ENCODE measurements at regions not wholly inside any gene's neighbourhood (a gene's known extent, or its start where the extent isn't known, plus 50 kb on each side); places are given as distances from the start of the nearest gene placed in this dataset.

GRCh38 chr2:103364177-103364576 is 602.3 kb downstream of the TMEM182 start:
- no peak overlapping the region for H3K27ac ChIP-seq (ENCODE audit: insufficient read depth, low read depth, low read length)
- POLR2A ChIA-PET = no interaction called here
- no TSS peak for BruUV-seq (replicated peaks)
- TF ChIP-seq POLR2AphosphoS5 (IDR thresholded peaks at IDR 0.05; ENCODE audit: insufficient read depth, low read depth, low read length) = no peak
- no peak for TF ChIP-seq FOS (IDR thresholded peaks at IDR 0.05; ENCODE audit: borderline replicate concordance, insufficient read depth, low read length)
- no peak for TF ChIP-seq CTCF (IDR thresholded peaks at IDR 0.05; ENCODE audit: extremely low read depth in 1 of 2, insufficient read depth in 1 of 2, low read depth in 1 of 2, low read length in 2 of 2)
- TF ChIP-seq JUN (IDR thresholded peaks at IDR 0.05; ENCODE audit: borderline replicate concordance, insufficient read depth, insufficient read length, low read depth) = no peak
- TF ChIP-seq MYC (IDR thresholded peaks at IDR 0.05; ENCODE audit: low read depth, low read length) = no peak
- no peak for TF ChIP-seq GATA2 (IDR thresholded peaks at IDR 0.05; ENCODE audit: insufficient read depth, insufficient read length, low read depth, low read length)
- H4K20me1 ChIP-seq (replicated peaks; ENCODE audit: control insufficient read depth, extremely low read depth, insufficient read depth, low read length) = no peaks in the 10 kb centered on the region
- H3K27me3 ChIP-seq (ENCODE audit: control insufficient read depth in 2 of 2, insufficient read depth in 2 of 2, low read length in 2 of 2) = no peaks in the 10 kb centered on the region
- H3K9me3 ChIP-seq (replicated peaks; ENCODE audit: control insufficient read depth, insufficient read depth, low read length) = no peaks in the 10 kb centered on the region
- dilution Hi-C loops (cut with MboI; ENCODE audit: extremely low pct_ligation_motif_present, low sequenced_read_pairs) = no loop called here
- no peak for DNase-seq (ENCODE audit: low read depth, low spot score)
- no peak overlapping the region for H3K9ac ChIP-seq (replicated peaks; ENCODE audit: extremely low read depth, insufficient read depth, low read length)
- CTCF ChIA-PET = no interaction called here
- no peaks in the 10 kb centered on the region for H3K4me1 ChIP-seq (ENCODE audit: control insufficient read depth, extremely low read depth, insufficient read depth, low read length)
- FAIRE-seq = no peak
- H3K4me2 ChIP-seq (ENCODE audit: insufficient read depth, low read length) = no peak overlapping the region
- no peaks in the 10 kb centered on the region for H3K9me1 ChIP-seq (replicated peaks; ENCODE audit: control insufficient read depth, extremely low read depth, insufficient read depth, low read length)
- intact Hi-C loops (cut with micrococcal nuclease) = no loop called here
- H3K36me3 ChIP-seq (ENCODE audit: control insufficient read depth in 2 of 2, extremely low read depth in 1 of 2, insufficient read depth in 2 of 2, low read length in 2 of 2) = no peaks in the 10 kb centered on the region
- no peak overlapping the region for H2AFZ ChIP-seq (ENCODE audit: low read depth, low read length)
- H3K4me3 ChIP-seq (replicated peaks in 1 of 3; ENCODE audit: insufficient read depth in 1 of 3, low read depth in 1 of 3, low read length in 3 of 3) = no peak overlapping the region
- H3K79me2 ChIP-seq (ENCODE audit: control insufficient read depth, insufficient read depth, low read length) = no peaks in the 10 kb centered on the region

- no peak for TF ChIP-seq GATA2 (IDR thresholded peaks at IDR 0.05; ENCODE audit: insufficient read depth, insufficient read length, low read depth, low read length)
- TF ChIP-seq MYC (IDR thresholded peaks at IDR 0.05; ENCODE audit: low read depth, low read length) = no peak
- TF ChIP-seq MAX (IDR thresholded peaks at IDR 0.05; ENCODE audit: insufficient read depth, insufficient read length) = no peak
- TF ChIP-seq EZH2 (IDR thresholded peaks at IDR 0.05; ENCODE audit: borderline replicate concordance, low read depth, low read length, severe bottlenecking) = no peak
- no peak for TF ChIP-seq JUN (IDR thresholded peaks at IDR 0.05; ENCODE audit: borderline replicate concordance, insufficient read depth, insufficient read length, low read depth)
- TF ChIP-seq CTCF (IDR thresholded peaks at IDR 0.05; ENCODE audit: extremely low read depth in 1 of 2, insufficient read depth in 1 of 2, low read depth in 1 of 2, low read length in 2 of 2) = no peak
- TF ChIP-seq POLR2AphosphoS5 (IDR thresholded peaks at IDR 0.05; ENCODE audit: insufficient read depth, low read depth, low read length) = no peak
- no peak for TF ChIP-seq POLR2A (IDR thresholded peaks at IDR 0.05; ENCODE audit: low read depth, low read length)
- no peak for TF ChIP-seq FOS (IDR thresholded peaks at IDR 0.05; ENCODE audit: borderline replicate concordance, insufficient read depth, low read length)
- no peak overlapping the region for H3K4me2 ChIP-seq (ENCODE audit: insufficient read depth, low read length)
- H2AFZ ChIP-seq (ENCODE audit: low read depth, low read length) = no peak overlapping the region
- no TSS peak for BruUV-seq (replicated peaks)
- H4K20me1 ChIP-seq (replicated peaks; ENCODE audit: control insufficient read depth, extremely low read depth, insufficient read depth, low read length) = no peaks in the 10 kb centered on the region
- FAIRE-seq = no peak
- no peaks in the 10 kb centered on the region for H3K9me3 ChIP-seq (replicated peaks; ENCODE audit: control insufficient read depth, insufficient read depth, low read length)
- no peak overlapping the region for H3K9ac ChIP-seq (replicated peaks; ENCODE audit: extremely low read depth, insufficient read depth, low read length)
- intact Hi-C loops (cut with micrococcal nuclease) = no loop called here
- no peaks in the 10 kb centered on the region for H3K36me3 ChIP-seq (ENCODE audit: control insufficient read depth in 2 of 2, extremely low read depth in 1 of 2, insufficient read depth in 2 of 2, low read length in 2 of 2)
- H3K4me1 ChIP-seq (ENCODE audit: control insufficient read depth, extremely low read depth, insufficient read depth, low read length) = no peaks in the 10 kb centered on the region
- no peak for DNase-seq (ENCODE audit: low read depth, low spot score)
- no peaks in the 10 kb centered on the region for H3K79me2 ChIP-seq (ENCODE audit: control insufficient read depth, insufficient read depth, low read length)
- no peaks in the 10 kb centered on the region for H3K9me1 ChIP-seq (replicated peaks; ENCODE audit: control insufficient read depth, extremely low read depth, insufficient read depth, low read length)
- H3K27ac ChIP-seq (ENCODE audit: insufficient read depth, low read depth, low read length) = no peak overlapping the region
- CTCF ChIA-PET = no interaction called here
- dilution Hi-C loops (cut with MboI; ENCODE audit: extremely low pct_ligation_motif_present, low sequenced_read_pairs) = no loop called here
- H3K4me3 ChIP-seq (replicated peaks in 1 of 3; ENCODE audit: insufficient read depth in 1 of 3, low read depth in 1 of 3, low read length in 3 of 3) = no peak overlapping the region
- no peaks in the 10 kb centered on the region for H3K27me3 ChIP-seq (ENCODE audit: control insufficient read depth in 2 of 2, insufficient read depth in 2 of 2, low read length in 2 of 2)
- POLR2A ChIA-PET = no interaction called here
Measured at GRCh38 chr2:103365071-103365470, 603.2 kb downstream of the TMEM182 start.

All from endothelial cell of umbilical vein (primary cell).